Esophagus (tissue), 2 donors: ENCODE measurements at regions not wholly inside any gene's neighbourhood (a gene's known extent, or its start where the extent isn't known, plus 50 kb on each side); places are given as distances from the start of the nearest gene placed in this dataset.

Experiments
- H3K27ac ChIP-seq, 2 donors: one replicate each; pipeline ENCODE4 v1.5.1; 2013; ENCODE audit warnings: low read depth in 2 of 2, mild to moderate bottlenecking in 2 of 2, inconsistent platforms in 1 of 2, low read length in 1 of 2, moderate library complexity in 1 of 2
- H3K27me3 ChIP-seq, 2 donors: one replicate each; pipeline ENCODE4 v1.6.1; 2013; ENCODE audit warnings: low read length in 2 of 2, control low read depth in 1 of 2, mild to moderate bottlenecking in 1 of 2; ENCODE audit not compliant: insufficient read depth in 2 of 2, control insufficient read depth in 1 of 2
- H3K36me3 ChIP-seq, 2 donors: one replicate each; pipeline ENCODE4 v1.6.1; 2013; ENCODE audit warnings: low read length in 1 of 2; ENCODE audit not compliant: control insufficient read depth in 2 of 2, insufficient read depth in 2 of 2
- H3K4me1 ChIP-seq, 2 donors: one replicate each; pipeline ENCODE4 v1.6.1; 2013; ENCODE audit warnings: low read length in 1 of 2; ENCODE audit not compliant: control insufficient read depth in 2 of 2, insufficient read depth in 2 of 2
- H3K4me3 ChIP-seq, 2 donors: one replicate each; pipeline ENCODE4 v1.5.1; 2013; ENCODE audit warnings: low read length in 2 of 2, mild to moderate bottlenecking in 2 of 2, low read depth in 1 of 2, moderate library complexity in 1 of 2
- H3K9me3 ChIP-seq, 2 donors: one replicate each; pipeline ENCODE4 v1.6.1; 2013; ENCODE audit warnings: mild to moderate bottlenecking in 2 of 2, low read depth in 1 of 2, low read length in 1 of 2, moderate library complexity in 1 of 2; ENCODE audit not compliant: control insufficient read depth in 2 of 2, insufficient read depth in 1 of 2
- donor health status: healthy with polysubstance abuse.
- donor health status: Bipolar disorder and iron deficiency.

DNA sequence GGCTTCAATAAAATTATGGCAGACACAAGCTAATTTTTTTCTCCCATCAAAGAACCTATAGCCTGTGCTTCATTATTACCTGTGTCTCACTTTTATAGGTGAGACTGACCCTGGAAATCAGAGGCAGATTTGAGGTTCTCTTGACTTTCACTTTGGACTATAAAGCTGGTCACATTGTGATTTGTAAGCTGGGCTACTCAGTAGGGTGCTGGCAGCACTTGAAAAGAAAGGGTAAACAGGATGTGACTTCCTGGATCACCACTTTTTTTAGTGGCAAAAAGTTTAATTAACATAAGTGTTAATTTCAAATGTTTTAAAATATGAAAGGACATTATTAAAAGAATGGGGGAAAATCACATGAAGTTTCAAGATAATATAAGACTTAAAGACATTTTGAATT, 50.6 kb upstream of the GATB start:
- Histone ChIP-seq H3K27ac (no peak overlapping the region), H3K36me3 (no peaks in the 10 kb centered on the region), H3K4me3 (no peak overlapping the region), H3K4me1 (no peaks in the 10 kb centered on the region), H3K27me3 (no peaks in the 10 kb centered on the region), H3K9me3 (no peaks in the 10 kb centered on the region)
